ENCODE measurements at regions not wholly inside any gene's neighbourhood (a gene's known extent, or its start where the extent isn't known, plus 50 kb on each side); places are given as distances from the start of the nearest gene placed in this dataset.

DNA sequence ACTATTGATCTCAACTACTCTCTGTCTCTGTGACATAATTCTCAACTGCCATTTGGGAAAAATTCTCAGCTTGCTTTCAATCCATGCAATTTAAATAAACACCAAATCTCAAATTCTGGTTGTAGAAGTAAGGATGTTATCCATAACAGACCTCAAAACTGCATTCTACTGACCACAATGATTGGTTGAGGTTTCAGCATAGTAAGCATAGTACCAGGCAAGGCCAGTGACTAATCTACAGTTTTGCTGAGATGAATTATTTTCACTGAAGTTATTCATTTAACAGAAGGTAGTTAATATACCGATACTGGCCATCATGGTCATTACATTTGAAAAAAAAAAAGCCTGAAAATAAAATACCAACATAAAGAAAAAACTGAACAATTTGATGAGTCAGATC is 488.0 kb upstream of the CDH18 start:
- FAIRE-seq, result no peak
- in situ Hi-C loops (cut with MboI), result no loop called here

More for the DNA sequence above, 488.0 kb upstream of the CDH18 start:
- H3K4me3 ChIP-seq, result no peak overlapping the region
- BruUV-seq (replicated peaks), result no TSS peak
- ChIA-PET CTCF (no interaction called here), RAD21 (ENCODE audit: unreplicated experiment) (no interaction called here), POLR2A (no interaction called here), SMC1A (ENCODE audit: uncharacterized antibody, unreplicated experiment) (no interaction called here)
- no peaks in the 10 kb centered on the region for H4K20me1 ChIP-seq (ENCODE audit: control insufficient read depth, insufficient read depth)
- intact Hi-C loops (cut with micrococcal nuclease; ENCODE audit: unreplicated experiment), result no loop called here
- no peak overlapping the region for H3K4me2 ChIP-seq (ENCODE audit: control insufficient read depth, insufficient read depth)
- no peaks in the 10 kb centered on the region for H3K9me3 ChIP-seq (replicated peaks; ENCODE audit: control insufficient read depth, insufficient read depth, low read length)
- ATAC-seq (no peak), DNase-seq (ENCODE audit: low read depth, low spot score) (no peak)
- TF ChIP-seq CREB1 (IDR thresholded peaks at IDR 0.05; ENCODE audit: low read depth) (no peak), ZBTB11 (CRISPR knock-in tag; IDR thresholded peaks at IDR 0.05) (no peak), CHD4 (IDR thresholded peaks at IDR 0.05) (no peak), NR2F1 (conservative IDR thresholded peaks at IDR 0.05) (no peak), NBN (IDR thresholded peaks at IDR 0.05) (no peak), ZNF24 (IDR thresholded peaks at IDR 0.05) (no peak), STAT1 (conservative IDR thresholded peaks at IDR 0.05) (no peak), KAT2A (conservative IDR thresholded peaks at IDR 0.05; ENCODE audit: control insufficient read depth, low read depth, low read length) (no peak), SP1 (IDR thresholded peaks at IDR 0.05; ENCODE audit: low read depth, low read length) (no peak), CBX5 (IDR thresholded peaks at IDR 0.05; ENCODE audit: low read depth) (no peak), SMC3 (IDR thresholded peaks at IDR 0.05; ENCODE audit: borderline replicate concordance, low read length) (no peak), BHLHE40 (IDR thresholded peaks at IDR 0.05; ENCODE audit: borderline replicate concordance in 1 of 2, low read depth in 2 of 2, low read length in 1 of 2) (no peak), RFX5 (IDR thresholded peaks at IDR 0.05; ENCODE audit: low read depth, low read length) (no peak), FOXM1 (IDR thresholded peaks at IDR 0.05; ENCODE audit: low read depth, low read length) (no peak)
- TF ChIP-seq, protein P1, sequence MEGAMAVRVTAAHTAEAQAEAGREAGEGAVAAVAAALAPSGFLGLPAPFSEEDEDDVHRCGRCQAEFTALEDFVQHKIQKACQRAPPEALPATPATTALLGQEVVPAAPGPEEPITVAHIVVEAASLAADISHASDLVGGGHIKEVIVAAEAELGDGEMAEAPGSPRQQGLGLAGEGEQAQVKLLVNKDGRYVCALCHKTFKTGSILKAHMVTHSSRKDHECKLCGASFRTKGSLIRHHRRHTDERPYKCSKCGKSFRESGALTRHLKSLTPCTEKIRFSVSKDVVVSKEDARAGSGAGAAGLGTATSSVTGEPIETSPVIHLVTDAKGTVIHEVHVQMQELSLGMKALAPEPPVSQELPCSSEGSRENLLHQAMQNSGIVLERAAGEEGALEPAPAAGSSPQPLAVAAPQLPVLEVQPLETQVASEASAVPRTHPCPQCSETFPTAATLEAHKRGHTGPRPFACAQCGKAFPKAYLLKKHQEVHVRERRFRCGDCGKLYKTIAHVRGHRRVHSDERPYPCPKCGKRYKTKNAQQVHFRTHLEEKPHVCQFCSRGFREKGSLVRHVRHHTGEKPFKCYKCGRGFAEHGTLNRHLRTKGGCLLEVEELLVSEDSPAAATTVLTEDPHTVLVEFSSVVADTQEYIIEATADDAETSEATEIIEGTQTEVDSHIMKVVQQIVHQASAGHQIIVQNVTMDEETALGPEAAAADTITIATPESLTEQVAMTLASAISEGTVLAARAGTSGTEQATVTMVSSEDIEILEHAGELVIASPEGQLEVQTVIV (IDR thresholded peaks at IDR 0.05; ENCODE audit: borderline replicate concordance, partially characterized antibody), result no peak
- TF ChIP-seq, protein P2, sequence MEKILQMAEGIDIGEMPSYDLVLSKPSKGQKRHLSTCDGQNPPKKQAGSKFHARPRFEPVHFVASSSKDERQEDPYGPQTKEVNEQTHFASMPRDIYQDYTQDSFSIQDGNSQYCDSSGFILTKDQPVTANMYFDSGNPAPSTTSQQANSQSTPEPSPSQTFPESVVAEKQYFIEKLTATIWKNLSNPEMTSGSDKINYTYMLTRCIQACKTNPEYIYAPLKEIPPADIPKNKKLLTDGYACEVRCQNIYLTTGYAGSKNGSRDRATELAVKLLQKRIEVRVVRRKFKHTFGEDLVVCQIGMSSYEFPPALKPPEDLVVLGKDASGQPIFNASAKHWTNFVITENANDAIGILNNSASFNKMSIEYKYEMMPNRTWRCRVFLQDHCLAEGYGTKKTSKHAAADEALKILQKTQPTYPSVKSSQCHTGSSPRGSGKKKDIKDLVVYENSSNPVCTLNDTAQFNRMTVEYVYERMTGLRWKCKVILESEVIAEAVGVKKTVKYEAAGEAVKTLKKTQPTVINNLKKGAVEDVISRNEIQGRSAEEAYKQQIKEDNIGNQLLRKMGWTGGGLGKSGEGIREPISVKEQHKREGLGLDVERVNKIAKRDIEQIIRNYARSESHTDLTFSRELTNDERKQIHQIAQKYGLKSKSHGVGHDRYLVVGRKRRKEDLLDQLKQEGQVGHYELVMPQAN (conservative IDR thresholded peaks at IDR 0.05), result no peak
- H3K4me1 ChIP-seq (ENCODE audit: control insufficient read depth, insufficient read depth, low read length), result no peaks in the 10 kb centered on the region
- 7% methylated on average over 1 of the region's 1 CpG for whole genome bisulfite sequencing (ENCODE audit: insufficient coverage, insufficient replicate concordance, low lambda C conversion rate, missing lambda C conversion rate)
- H3K9ac ChIP-seq (ENCODE audit: control insufficient read depth, insufficient read depth, low read length), result no peak overlapping the region
- no peaks in the 10 kb centered on the region for H3K27me3 ChIP-seq (replicated peaks in 1 of 2; ENCODE audit: control insufficient read depth in 2 of 2, insufficient read depth in 2 of 2, low read length in 1 of 2)
- no peak overlapping the region for H3K27ac ChIP-seq (ENCODE audit: control insufficient read depth, insufficient read depth)
- H3K79me2 ChIP-seq (ENCODE audit: control insufficient read depth, insufficient read depth, low read length), result no peaks in the 10 kb centered on the region
- no peaks in the 10 kb centered on the region for H3K36me3 ChIP-seq (ENCODE audit: control insufficient read depth in 2 of 2, insufficient read depth in 2 of 2, low read length in 1 of 2)
- no peak overlapping the region for H2AFZ ChIP-seq (ENCODE audit: control insufficient read depth, low read depth, low read length)

All from GM12878 (cell line).